Tibial nerve (tissue), 4 donors: ENCODE measurements at regions not wholly inside any gene's neighbourhood (a gene's known extent, or its start where the extent isn't known, plus 50 kb on each side); places are given as distances from the start of the nearest gene placed in this dataset.

Source experiments
- CTCF ChIP-seq, 5 experiments: fragments of 200-600 bp in 3 of 5; fragments of 450-650 bp in 2 of 5; sonication (generic) in 3 of 5; IDR thresholded peaks; one replicate each; pipeline ENCODE4 v1.5.1; 2016 to 2019; ENCODE audit warnings: antibody characterized with exemption in 5 of 5, mild to moderate bottlenecking in 3 of 5, moderate library complexity in 2 of 5
- EP300 ChIP-seq, 2 donors: sonication (generic); formaldehyde crosslinking; IDR thresholded peaks; one replicate each; pipeline ENCODE4 v1.6.1; 2017; ENCODE audit warnings: antibody characterized with exemption in 2 of 2, mild to moderate bottlenecking in 1 of 2
- POLR2A ChIP-seq, 2 donors: fragments of 450-650 bp; IDR thresholded peaks; one replicate each; pipeline ENCODE4 v1.6.1; 2017; ENCODE audit warnings: antibody characterized with exemption in 2 of 2, mild to moderate bottlenecking in 2 of 2, moderate library complexity in 2 of 2

GRCh38 chr1:208793861-208794345 lies 549.7 kb upstream of the PLXNA2 start:
- no peak for TF ChIP-seq CTCF (IDR thresholded peaks at IDR 0.05)
- no peak for TF ChIP-seq POLR2A (IDR thresholded peaks at IDR 0.05)
- no peak for TF ChIP-seq EP300 (IDR thresholded peaks at IDR 0.05)
